ENCODE measurements at regions not wholly inside any gene's neighbourhood (a gene's known extent, or its start where the extent isn't known, plus 50 kb on each side); places are given as distances from the start of the nearest gene placed in this dataset.
"Not testable (repeated sequence)": the region's sequence is repeated elsewhere in the genome, so short reads cannot be mapped to it uniquely, and the experiment has no call there.

- Histone ChIP-seq H3K4me3 (no peak overlapping the region), H3K4me1 (no peaks in the 10 kb centered on the region), H3K9me3 (peaks cover 0 to 9% (median 0%) of the 10 kb centered on the region in 3 donors), H3K27me3 (no peaks in the 10 kb centered on the region), H3K36me3 (replicated peaks in 1 of 2; ENCODE audit: insufficient read depth in 1 of 2, low read depth in 2 of 2) (no peaks in the 10 kb centered on the region), H3K27ac (no peak overlapping the region)
- ATAC-seq (no peak), DNase-seq (no peak)
- intact Hi-C loops (cut with DNase I), result no loop called here
- 86% methylated on average over 1 of the region's 1 CpG; no CpG with 5 or more reads in 1 of the 2 donors for WGBS, 2 donors
- TF ChIP-seq POLR2A (IDR thresholded peaks at IDR 0.05), result no peak
- TF ChIP-seq CTCF (IDR thresholded peaks at IDR 0.05), result no peak
These were observed 675.0 kb upstream of the MBL2 start for GRCh38 chr10:53447576-53447975.

GRCh38 chr10:53441843-53442242 lies 669.3 kb upstream of the MBL2 start:
- 96 to 100% methylated on average over 1 of the region's 1 CpG for WGBS, 2 donors

GRCh38 chr10:53440601-53441000 lies 668.0 kb upstream of the MBL2 start:
- Histone ChIP-seq H3K36me3 (replicated peaks in 1 of 2; ENCODE audit: insufficient read depth in 1 of 2, low read depth in 2 of 2) (no peaks in the 10 kb centered on the region), H3K9me3 (no peaks in the 10 kb centered on the region), H3K4me1 (no peaks in the 10 kb centered on the region), H3K27me3 (no peaks in the 10 kb centered on the region), H3K27ac (no peak overlapping the region), H3K4me3 (no peak overlapping the region)
- no peak for TF ChIP-seq POLR2A (IDR thresholded peaks at IDR 0.05)
- TF ChIP-seq CTCF (IDR thresholded peaks at IDR 0.05), result no peak
- WGBS, 2 donors, result 74 to 76% methylated on average over 3 of the region's 3 CpGs
- intact Hi-C loops (cut with DNase I), result no loop called here
- DNase-seq, result no peak
- ATAC-seq, result no peak

More at GRCh38 chr10:53441843-53442242, 669.3 kb upstream of the MBL2 start:
- intact Hi-C loops (cut with DNase I), result no loop called here
- no peaks in the 10 kb centered on the region for H3K4me1 ChIP-seq
- TF ChIP-seq CTCF (IDR thresholded peaks at IDR 0.05), result no peak
- no peak for TF ChIP-seq POLR2A (IDR thresholded peaks at IDR 0.05)
- H3K27me3 ChIP-seq, result no peaks in the 10 kb centered on the region
- DNase-seq, result no peak
- H3K4me3 ChIP-seq, result no peak overlapping the region
- H3K27ac ChIP-seq, result no peak overlapping the region
- no peaks in the 10 kb centered on the region for H3K9me3 ChIP-seq
- no peaks in the 10 kb centered on the region for H3K36me3 ChIP-seq (replicated peaks in 1 of 2; ENCODE audit: insufficient read depth in 1 of 2, low read depth in 2 of 2)
- ATAC-seq, result no peak

GRCh38 chr10:53439075-53439474 lies 666.5 kb upstream of the MBL2 start:
- H3K9me3 ChIP-seq; H3K27me3 ChIP-seq; H3K36me3 ChIP-seq (replicated peaks in 1 of 2; ENCODE audit: insufficient read depth in 1 of 2, low read depth in 2 of 2); H3K4me1 ChIP-seq; H3K27ac ChIP-seq; intact Hi-C loops (cut with DNase I); ATAC-seq; H3K4me3 ChIP-seq; DNase-seq: not testable (repeated sequence)
- 53 to 56% methylated on average over 9 of the region's 9 CpGs for WGBS, 2 donors

GRCh38 chr10:53434413-53434812 lies 661.8 kb upstream of the MBL2 start:
- WGBS, 2 donors, result 69 to 71% methylated on average over 4 of the region's 4 CpGs
- no peak overlapping the region for H3K4me3 ChIP-seq
- no peaks in the 10 kb centered on the region for H3K27me3 ChIP-seq
- ATAC-seq, result no peak
- no peaks in the 10 kb centered on the region for H3K4me1 ChIP-seq
- no peaks in the 10 kb centered on the region for H3K36me3 ChIP-seq (replicated peaks in 1 of 2; ENCODE audit: insufficient read depth in 1 of 2, low read depth in 2 of 2)
- DNase-seq, result no peak
- TF ChIP-seq CTCF (IDR thresholded peaks at IDR 0.05) (no peak), POLR2A (IDR thresholded peaks at IDR 0.05) (no peak)
- no peak overlapping the region for H3K27ac ChIP-seq
- H3K9me3 ChIP-seq, result no peaks in the 10 kb centered on the region
- intact Hi-C loops (cut with DNase I), result no loop called here
